Stomach (tissue), 4 donors: ENCODE measurements at regions not wholly inside any gene's neighbourhood (a gene's known extent, or its start where the extent isn't known, plus 50 kb on each side); places are given as distances from the start of the nearest gene placed in this dataset.

Experiments
- CTCF ChIP-seq, 7 experiments: fragments of 450-650 bp in 4 of 7; fragments of 200-600 bp in 3 of 7; sonication (generic) in 3 of 7; IDR thresholded peaks; one replicate each; pipeline ENCODE4 v1.5.1; 2016 to 2019; ENCODE audit warnings: antibody characterized with exemption in 7 of 7, control low read depth in 2 of 7, mild to moderate bottlenecking in 1 of 7
- POLR2A ChIP-seq, 4 donors: fragments of 450-650 bp; IDR thresholded peaks; one replicate each; pipeline ENCODE4 v1.6.1; 2016; ENCODE audit warnings: antibody characterized with exemption in 4 of 4, control low read depth in 2 of 4, mild to moderate bottlenecking in 1 of 4, moderate library complexity in 1 of 4
- POLR2AphosphoS5 ChIP-seq, 3 donors: sonication (generic); formaldehyde crosslinking; IDR thresholded peaks; one replicate each; pipeline ENCODE4 v1.6.1; 2016; ENCODE audit warnings: antibody characterized with exemption in 3 of 3

GRCh38 chr4:179076865-179077264 lies 1634.6 kb upstream of the AGA start:
- no peak for TF ChIP-seq POLR2AphosphoS5 (IDR thresholded peaks at IDR 0.05)
- no peak for TF ChIP-seq CTCF (IDR thresholded peaks at IDR 0.05)
- TF ChIP-seq POLR2A (IDR thresholded peaks at IDR 0.05), result no peak
